Vagina (tissue), 2 donors: ENCODE measurements at regions not wholly inside any gene's neighbourhood (a gene's known extent, or its start where the extent isn't known, plus 50 kb on each side); places are given as distances from the start of the nearest gene placed in this dataset.

ENCODE experiments used
- DNase-seq, 2 donors: peaks; one replicate each; pipeline ENCODE4 v3.0.0-alpha.2; 2017; ENCODE audit errors: extremely low spot score in 2 of 2
- H3K27ac ChIP-seq: fragments of 200-600 bp; sonication (generic); one replicate; pipeline ENCODE4 v1.5.1; 2019
- H3K27me3 ChIP-seq: fragments of 200-600 bp; sonication (generic); one replicate; pipeline ENCODE4 v1.5.1; 2019
- H3K36me3 ChIP-seq, 2 donors: fragments of 200-600 bp; sonication (generic); one replicate each; pipeline ENCODE4 v1.5.1; 2017 to 2019
- H3K4me1 ChIP-seq: fragments of 200-600 bp; sonication (generic); one replicate; pipeline ENCODE4 v1.5.1; 2019
- H3K4me3 ChIP-seq, 2 donors: fragments of 200-600 bp; sonication (generic); 1 replicate in 1 of 2; 2 replicates in 1 of 2; pipeline ENCODE4 v1.5.1; 2016 to 2019
- H3K9me3 ChIP-seq: fragments of 200-600 bp; sonication (generic); one replicate; pipeline ENCODE4 v1.5.1; 2019
- POLR2A ChIP-seq, 2 donors: fragments of 450-650 bp; IDR thresholded peaks; one replicate each; pipeline ENCODE4 v1.6.1; 2017; ENCODE audit warnings: antibody characterized with exemption in 2 of 2, mild to moderate bottlenecking in 2 of 2, moderate library complexity in 2 of 2
- POLR2AphosphoS5 ChIP-seq, 2 donors: sonication (generic); formaldehyde crosslinking; IDR thresholded peaks; one replicate each; pipeline ENCODE4 v1.9.0; 2017; ENCODE audit warnings: antibody characterized with exemption in 2 of 2, mild to moderate bottlenecking in 2 of 2, low read depth in 1 of 2; ENCODE audit not compliant: insufficient read depth in 1 of 2
- intact Hi-C: fragments of 100-400 bp; cut with DNase I; formaldehyde crosslinking; loops from one replicate; pipeline ENCODE4 v1.15.1; 2023
- TF ChIP-seq, protein P1 (sequence below), 3 experiments: fragments of 450-650 bp in 2 of 3; fragments of 200-600 bp in 1 of 3; sonication (generic) in 1 of 3; IDR thresholded peaks; one replicate each; pipeline ENCODE4 v1.5.1; 2017 to 2019; ENCODE audit warnings: antibody characterized with exemption in 3 of 3, mild to moderate bottlenecking in 2 of 3, moderate library complexity in 2 of 3

DNA sequence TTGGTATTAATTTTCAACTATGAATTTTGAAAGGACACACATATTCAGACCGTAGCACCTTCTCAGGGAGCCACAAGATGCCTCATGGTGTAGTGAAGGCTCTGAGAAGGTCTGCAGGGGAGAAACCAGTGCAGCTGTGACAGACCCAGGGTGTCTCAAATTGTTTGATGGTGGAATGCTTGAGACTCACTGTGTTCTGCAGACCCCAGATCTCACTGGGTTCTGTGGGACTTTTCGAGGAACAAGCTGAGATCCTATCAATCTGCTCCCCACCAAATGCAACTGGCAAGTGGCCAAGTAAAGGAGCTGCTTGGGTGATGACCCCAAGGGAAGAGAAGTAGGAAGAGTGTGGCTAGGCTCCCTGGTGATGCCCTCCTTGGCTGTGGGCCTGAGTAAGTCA is 130.5 kb upstream of the UNC5B start:
- TF ChIP-seq, protein P1, sequence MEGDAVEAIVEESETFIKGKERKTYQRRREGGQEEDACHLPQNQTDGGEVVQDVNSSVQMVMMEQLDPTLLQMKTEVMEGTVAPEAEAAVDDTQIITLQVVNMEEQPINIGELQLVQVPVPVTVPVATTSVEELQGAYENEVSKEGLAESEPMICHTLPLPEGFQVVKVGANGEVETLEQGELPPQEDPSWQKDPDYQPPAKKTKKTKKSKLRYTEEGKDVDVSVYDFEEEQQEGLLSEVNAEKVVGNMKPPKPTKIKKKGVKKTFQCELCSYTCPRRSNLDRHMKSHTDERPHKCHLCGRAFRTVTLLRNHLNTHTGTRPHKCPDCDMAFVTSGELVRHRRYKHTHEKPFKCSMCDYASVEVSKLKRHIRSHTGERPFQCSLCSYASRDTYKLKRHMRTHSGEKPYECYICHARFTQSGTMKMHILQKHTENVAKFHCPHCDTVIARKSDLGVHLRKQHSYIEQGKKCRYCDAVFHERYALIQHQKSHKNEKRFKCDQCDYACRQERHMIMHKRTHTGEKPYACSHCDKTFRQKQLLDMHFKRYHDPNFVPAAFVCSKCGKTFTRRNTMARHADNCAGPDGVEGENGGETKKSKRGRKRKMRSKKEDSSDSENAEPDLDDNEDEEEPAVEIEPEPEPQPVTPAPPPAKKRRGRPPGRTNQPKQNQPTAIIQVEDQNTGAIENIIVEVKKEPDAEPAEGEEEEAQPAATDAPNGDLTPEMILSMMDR (IDR thresholded peaks at IDR 0.05) = no peak
- TF ChIP-seq POLR2AphosphoS5 (IDR thresholded peaks at IDR 0.05; ENCODE audit: insufficient read depth in 1 of 2, low read depth in 1 of 2) = no peak
- no peak for TF ChIP-seq POLR2A (IDR thresholded peaks at IDR 0.05)
- no peak overlapping the region for H3K27ac ChIP-seq
- H3K27me3 ChIP-seq = no peaks in the 10 kb centered on the region
- no peaks in the 10 kb centered on the region for H3K9me3 ChIP-seq
- no peaks in the 10 kb centered on the region for H3K36me3 ChIP-seq
- no peak overlapping the region for H3K4me3 ChIP-seq
- peaks cover 1% of the 10 kb centered on the region for H3K4me1 ChIP-seq
- peak; percentile 49 to 81 for DNase-seq
- intact Hi-C loops = no loop called here

DNA sequence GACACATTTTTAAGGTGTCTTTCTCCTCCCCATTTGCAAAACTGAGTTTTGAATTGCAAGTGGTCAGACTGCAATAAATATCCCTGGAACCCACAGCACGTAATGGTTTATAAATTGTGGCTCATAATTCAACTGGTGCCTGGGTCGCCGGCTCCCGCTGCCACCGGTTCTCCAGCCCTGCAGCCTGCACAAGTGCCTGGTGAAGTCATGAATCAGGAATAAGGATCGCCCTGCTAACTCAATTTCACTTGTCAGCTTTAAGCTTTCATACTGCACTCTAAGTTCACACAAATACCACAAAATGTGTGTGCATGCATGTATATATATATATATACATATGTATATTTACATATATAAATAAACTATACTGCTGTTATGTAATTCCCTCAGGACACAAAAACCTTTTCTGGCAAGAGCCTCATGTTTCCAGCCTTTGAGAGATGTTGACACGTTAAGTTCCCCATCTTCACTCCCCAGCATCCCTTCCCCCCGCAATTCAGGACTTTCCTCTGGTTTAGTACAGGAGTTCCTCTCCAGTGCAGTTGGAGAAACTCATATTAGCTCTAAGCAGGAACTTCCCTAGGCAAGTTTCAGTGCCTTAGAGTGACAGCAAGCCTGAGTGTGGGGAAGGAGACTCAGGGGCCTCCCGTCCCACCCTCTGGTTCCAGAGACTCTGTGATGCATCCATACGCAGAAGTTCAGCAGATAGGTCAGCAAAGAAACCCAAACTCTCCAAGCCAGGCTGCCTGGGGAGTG is 129.2 kb upstream of the UNC5B start:
- no peaks in the 10 kb centered on the region for H3K36me3 ChIP-seq
- H3K27ac ChIP-seq = no peak overlapping the region
- no peaks in the 10 kb centered on the region for H3K27me3 ChIP-seq
- H3K4me3 ChIP-seq = no peak overlapping the region
- no peaks in the 10 kb centered on the region for H3K9me3 ChIP-seq
- intact Hi-C loops = no loop called here
- DNase-seq = peak in 1 of 2 donors; percentile 25
- no peaks in the 10 kb centered on the region for H3K4me1 ChIP-seq
- TF ChIP-seq, protein P1 (IDR thresholded peaks at IDR 0.05) = no peak
- no peak for TF ChIP-seq POLR2AphosphoS5 (IDR thresholded peaks at IDR 0.05; ENCODE audit: insufficient read depth in 1 of 2, low read depth in 1 of 2)
- TF ChIP-seq POLR2A (IDR thresholded peaks at IDR 0.05) = no peak

DNA sequence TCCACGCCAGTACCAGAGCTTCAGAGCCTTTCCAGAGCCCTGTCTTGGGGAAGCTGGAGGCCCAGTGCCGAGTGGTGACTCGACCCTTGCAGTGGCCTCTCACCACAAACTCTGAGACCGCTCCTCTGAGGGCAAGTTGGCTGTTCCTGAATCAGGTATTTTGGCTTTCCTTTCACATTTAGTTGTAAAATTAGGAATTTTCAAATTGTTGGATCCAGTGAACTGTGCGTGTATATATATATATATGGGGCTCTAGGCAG is 128.7 kb upstream of the UNC5B start:
- DNase-seq = no peak
- no peaks in the 10 kb centered on the region for H3K36me3 ChIP-seq

DNA sequence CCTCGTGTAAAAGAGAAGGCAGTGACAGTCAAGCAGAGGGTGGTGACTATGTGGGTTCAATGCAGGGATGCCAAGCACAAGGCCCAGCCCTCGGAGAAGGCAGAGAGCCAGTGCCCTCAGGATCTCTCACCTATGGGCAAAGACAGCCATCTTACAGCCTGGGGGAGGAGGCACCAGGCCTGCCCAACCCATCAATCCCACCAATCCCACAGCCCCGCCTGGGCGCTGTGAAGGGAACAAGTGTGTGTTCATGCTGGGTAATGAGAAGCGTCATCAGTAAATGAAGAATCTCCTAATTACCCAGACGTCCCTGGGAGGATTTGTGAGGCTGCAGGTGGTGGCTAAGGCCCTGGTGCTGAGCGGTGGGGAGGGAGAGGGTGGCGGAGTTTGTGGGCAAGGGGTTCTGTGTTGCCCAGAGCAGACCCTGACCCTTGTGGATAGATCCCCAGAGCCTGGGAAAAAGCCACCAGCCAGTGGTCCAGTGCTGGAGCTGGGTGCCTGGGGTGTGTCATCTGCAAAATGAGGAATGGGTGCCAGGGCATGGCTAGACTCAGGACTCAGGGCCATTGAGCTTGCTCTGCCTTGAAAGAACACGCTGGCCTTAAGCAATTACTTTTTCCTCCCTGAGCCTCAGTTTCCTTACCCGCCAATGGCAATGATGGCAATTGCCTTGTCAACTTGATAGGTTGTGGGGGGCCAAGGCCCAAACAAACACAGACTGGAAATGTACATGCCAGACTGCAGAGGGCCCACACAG is 128.1 kb upstream of the UNC5B start:
- H3K4me3 ChIP-seq = no peak overlapping the region
- no peaks in the 10 kb centered on the region for H3K9me3 ChIP-seq
- no peaks in the 10 kb centered on the region for H3K4me1 ChIP-seq
- intact Hi-C loops = no loop called here
- peak; percentile 34 to 84 for DNase-seq
- no peaks in the 10 kb centered on the region for H3K27me3 ChIP-seq
- H3K36me3 ChIP-seq = no peaks in the 10 kb centered on the region
- no peak overlapping the region for H3K27ac ChIP-seq
- TF ChIP-seq, protein P1 (IDR thresholded peaks at IDR 0.05) = no peak
- TF ChIP-seq POLR2A (IDR thresholded peaks at IDR 0.05) = no peak
- no peak for TF ChIP-seq POLR2AphosphoS5 (IDR thresholded peaks at IDR 0.05; ENCODE audit: insufficient read depth in 1 of 2, low read depth in 1 of 2)

More for the DNA sequence above, 128.7 kb upstream of the UNC5B start:
- H3K9me3 ChIP-seq = no peaks in the 10 kb centered on the region
- no peaks in the 10 kb centered on the region for H3K4me1 ChIP-seq
- H3K27ac ChIP-seq = no peak overlapping the region
- no peak for TF ChIP-seq POLR2AphosphoS5 (IDR thresholded peaks at IDR 0.05; ENCODE audit: insufficient read depth in 1 of 2, low read depth in 1 of 2)
- no peak for TF ChIP-seq POLR2A (IDR thresholded peaks at IDR 0.05)
- TF ChIP-seq, protein P1 (IDR thresholded peaks at IDR 0.05) = no peak
- H3K4me3 ChIP-seq = no peak overlapping the region
- intact Hi-C loops = no loop called here
- no peaks in the 10 kb centered on the region for H3K27me3 ChIP-seq

DNA sequence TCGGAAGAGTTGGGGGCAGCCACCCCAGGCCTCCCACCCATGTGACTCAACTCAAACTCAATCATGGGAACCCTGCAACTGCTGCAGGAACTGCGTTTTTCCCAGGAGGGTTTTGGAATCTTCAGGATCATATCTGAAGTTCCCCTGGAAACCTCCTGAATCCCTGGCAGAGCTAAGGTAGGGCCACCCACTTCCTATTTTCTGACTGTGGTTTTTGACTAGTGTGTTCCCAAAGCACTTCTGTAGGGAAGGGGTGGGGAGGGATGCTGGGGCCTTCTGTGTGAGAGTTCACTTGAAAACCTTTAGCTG is 127.6 kb upstream of the UNC5B start:
- no peak overlapping the region for H3K4me3 ChIP-seq
- H3K27ac ChIP-seq = no peak overlapping the region
- H3K36me3 ChIP-seq = no peaks in the 10 kb centered on the region
- intact Hi-C loops = no loop called here
- TF ChIP-seq POLR2A (IDR thresholded peaks at IDR 0.05) (no peak), POLR2AphosphoS5 (IDR thresholded peaks at IDR 0.05; ENCODE audit: insufficient read depth in 1 of 2, low read depth in 1 of 2) (no peak)
- TF ChIP-seq, protein P1 (IDR thresholded peaks at IDR 0.05) = no peak
- DNase-seq = peak in 1 of 2 donors; percentile 52
- H3K4me1 ChIP-seq = no peaks in the 10 kb centered on the region
- H3K9me3 ChIP-seq = no peaks in the 10 kb centered on the region
- no peaks in the 10 kb centered on the region for H3K27me3 ChIP-seq
